Activated B cell treated with CpG ODN at 0.5 μM for 24 hours (primary cell): ENCODE measurements at regions not wholly inside any gene's neighbourhood (a gene's known extent, or its start where the extent isn't known, plus 50 kb on each side); places are given as distances from the start of the nearest gene placed in this dataset.

ENCODE experiments used
- ATAC-seq: fragments of 200-7000 bp; cut with Tn5 transposase; one replicate; pipeline ENCODE4 v1.10.0; 2021; ENCODE audit warnings: low read depth, mild to moderate bottlenecking, moderate library complexity
- CTCF ChIA-PET: fragments of 350-600 bp; sonication (Branson Sonifier 250); formaldehyde crosslinking; loops from one replicate; lab custom pipeline; 2021; ENCODE audit warnings: antibody characterized with exemption; lab: Charles Lee
- POLR2A ChIA-PET: fragments of 350-600 bp; sonication (Branson Sonifier 250); formaldehyde crosslinking; loops from one replicate; lab custom pipeline; 2021; ENCODE audit warnings: antibody characterized with exemption; lab: Charles Lee
- DNase-seq: peaks from one replicate; pipeline ENCODE4 v3.0.0; 2022
- H3K27ac Mint-ChIP-seq: one replicate; pipeline ENCODE4 v1.8.0; 2020; ENCODE audit warnings: mixed read lengths
- H3K27me3 Mint-ChIP-seq: one replicate; pipeline ENCODE4 v1.8.0; 2021; ENCODE audit warnings: mixed read lengths
- H3K36me3 Mint-ChIP-seq: one replicate; pipeline ENCODE4 v1.8.0; 2021; ENCODE audit warnings: low read depth, mixed read lengths
- H3K4me1 Mint-ChIP-seq: one replicate; pipeline ENCODE4 v1.8.0; 2021; ENCODE audit warnings: mixed read lengths
- H3K4me3 Mint-ChIP-seq: one replicate; pipeline ENCODE4 v1.8.0; 2020; ENCODE audit warnings: mild to moderate bottlenecking, mixed read lengths
- H3K9me3 Mint-ChIP-seq: one replicate; pipeline ENCODE4 v1.8.0; 2020; ENCODE audit warnings: mixed read lengths
- intact Hi-C: fragments of 100-400 bp; cut with micrococcal nuclease; formaldehyde crosslinking; loops from one replicate; pipeline ENCODE4 v1.15.1; 2024
- TF ChIP-seq, protein P1 (sequence below): fragments of 200-600 bp; IDR thresholded peaks from one replicate; pipeline ENCODE4 v1.8.0; 2022; ENCODE audit warnings: antibody characterized with exemption, mild to moderate bottlenecking

DNA sequence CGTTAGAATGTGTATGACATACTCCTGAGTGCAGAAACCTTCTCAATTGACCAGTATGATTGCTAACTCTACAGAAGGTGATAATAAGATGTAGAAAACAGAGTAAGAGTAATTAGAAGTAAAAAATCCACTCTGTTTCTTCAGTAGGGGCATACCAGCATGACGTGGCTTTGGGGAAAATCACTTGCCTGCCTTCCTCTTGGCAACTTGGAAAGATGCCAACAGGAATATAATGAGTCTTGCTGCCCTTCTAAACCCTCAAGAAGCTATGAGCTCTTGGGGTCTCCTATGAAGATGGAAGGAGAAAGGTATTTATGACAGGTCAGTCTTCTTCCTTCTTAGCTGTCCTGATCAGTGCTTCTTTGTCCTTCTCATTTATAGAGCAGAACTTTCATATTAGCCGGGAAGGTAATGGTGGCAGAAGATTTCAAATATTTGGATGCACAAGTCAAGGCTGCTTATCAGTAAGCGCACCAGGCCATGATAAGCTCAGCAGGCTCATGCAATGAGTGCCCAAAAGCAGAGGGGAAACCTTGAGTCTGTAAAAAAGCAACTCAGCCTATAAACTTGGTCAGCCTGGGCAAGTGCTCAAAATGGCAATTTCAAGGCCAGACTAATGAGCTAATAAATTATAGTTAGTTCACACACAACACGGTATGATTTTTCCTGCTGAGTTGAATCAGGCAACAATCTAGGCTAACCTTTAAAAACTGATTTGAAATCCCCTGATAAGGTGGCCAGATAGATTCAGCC, 69.7 kb upstream of the PPARGC1A start:
- POLR2A ChIA-PET: no interaction called here
- Mint-ChIP-seq H3K4me1 (no peaks in the 10 kb centered on the region), H3K4me3 (no peak overlapping the region), H3K9me3 (peaks cover 3% of the 10 kb centered on the region), H3K36me3 (no peaks in the 10 kb centered on the region), H3K27me3 (no peaks in the 10 kb centered on the region), H3K27ac (no peak overlapping the region)
- TF ChIP-seq, protein P1, sequence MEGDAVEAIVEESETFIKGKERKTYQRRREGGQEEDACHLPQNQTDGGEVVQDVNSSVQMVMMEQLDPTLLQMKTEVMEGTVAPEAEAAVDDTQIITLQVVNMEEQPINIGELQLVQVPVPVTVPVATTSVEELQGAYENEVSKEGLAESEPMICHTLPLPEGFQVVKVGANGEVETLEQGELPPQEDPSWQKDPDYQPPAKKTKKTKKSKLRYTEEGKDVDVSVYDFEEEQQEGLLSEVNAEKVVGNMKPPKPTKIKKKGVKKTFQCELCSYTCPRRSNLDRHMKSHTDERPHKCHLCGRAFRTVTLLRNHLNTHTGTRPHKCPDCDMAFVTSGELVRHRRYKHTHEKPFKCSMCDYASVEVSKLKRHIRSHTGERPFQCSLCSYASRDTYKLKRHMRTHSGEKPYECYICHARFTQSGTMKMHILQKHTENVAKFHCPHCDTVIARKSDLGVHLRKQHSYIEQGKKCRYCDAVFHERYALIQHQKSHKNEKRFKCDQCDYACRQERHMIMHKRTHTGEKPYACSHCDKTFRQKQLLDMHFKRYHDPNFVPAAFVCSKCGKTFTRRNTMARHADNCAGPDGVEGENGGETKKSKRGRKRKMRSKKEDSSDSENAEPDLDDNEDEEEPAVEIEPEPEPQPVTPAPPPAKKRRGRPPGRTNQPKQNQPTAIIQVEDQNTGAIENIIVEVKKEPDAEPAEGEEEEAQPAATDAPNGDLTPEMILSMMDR: no peak
- intact Hi-C loops: no loop called here
- DNase-seq (no peak), ATAC-seq (no peak)
- CTCF ChIA-PET: no interaction called here

DNA sequence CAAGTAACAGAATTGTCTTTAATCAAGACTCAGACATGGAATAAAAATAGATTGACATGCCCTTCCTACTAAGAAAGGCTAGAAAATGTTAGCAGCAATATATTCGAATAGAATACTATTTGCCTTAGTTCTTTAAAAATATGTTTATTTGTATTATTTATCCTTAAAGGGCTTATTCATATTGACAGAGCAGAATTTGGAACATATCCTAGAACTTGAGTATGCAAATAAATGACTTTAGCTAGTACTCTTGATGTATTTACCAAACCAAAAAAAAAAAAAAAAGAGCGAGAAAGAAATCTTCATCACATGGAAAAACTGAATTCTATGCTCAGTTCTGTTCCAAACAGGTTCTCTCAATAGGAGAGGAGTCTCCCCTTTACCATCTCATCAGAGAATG, 68.9 kb upstream of the PPARGC1A start:
- Mint-ChIP-seq H3K9me3 (no peaks in the 10 kb centered on the region), H3K4me3 (no peak overlapping the region), H3K36me3 (no peaks in the 10 kb centered on the region), H3K27me3 (no peaks in the 10 kb centered on the region), H3K4me1 (no peaks in the 10 kb centered on the region), H3K27ac (no peak overlapping the region)
- ChIA-PET POLR2A (no interaction called here), CTCF (no interaction called here)
- intact Hi-C loops: no loop called here
- TF ChIP-seq, protein P1: no peak
- DNase-seq: no peak
- ATAC-seq: no peak

DNA sequence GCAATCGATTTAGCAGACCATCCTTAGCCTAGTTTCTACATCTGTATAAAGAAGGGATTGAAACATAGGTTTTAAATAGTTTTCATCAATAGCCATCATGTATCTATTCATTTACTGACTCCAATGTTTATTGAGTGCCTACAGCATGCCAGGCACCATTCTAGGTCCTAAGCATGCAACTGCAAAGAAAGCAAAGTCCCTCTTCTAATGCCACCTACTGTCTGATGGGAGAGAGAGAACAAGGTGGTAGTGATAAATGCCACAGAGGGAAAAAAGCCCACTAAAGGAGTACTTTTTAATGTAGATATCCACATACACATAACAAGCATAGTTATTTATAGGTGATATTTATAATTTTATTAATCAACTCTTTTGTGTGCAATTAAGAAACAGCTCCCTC, 67.6 kb upstream of the PPARGC1A start:
- POLR2A ChIA-PET: no interaction called here
- intact Hi-C loops: no loop called here
- no peak overlapping the region for H3K27ac Mint-ChIP-seq
- CTCF ChIA-PET: no interaction called here
- H3K9me3 Mint-ChIP-seq: no peaks in the 10 kb centered on the region
- ATAC-seq (no peak), DNase-seq (no peak)
- H3K36me3 Mint-ChIP-seq: no peaks in the 10 kb centered on the region
- H3K4me1 Mint-ChIP-seq: no peaks in the 10 kb centered on the region
- no peaks in the 10 kb centered on the region for H3K27me3 Mint-ChIP-seq
- no peak overlapping the region for H3K4me3 Mint-ChIP-seq
- TF ChIP-seq, protein P1: no peak

DNA sequence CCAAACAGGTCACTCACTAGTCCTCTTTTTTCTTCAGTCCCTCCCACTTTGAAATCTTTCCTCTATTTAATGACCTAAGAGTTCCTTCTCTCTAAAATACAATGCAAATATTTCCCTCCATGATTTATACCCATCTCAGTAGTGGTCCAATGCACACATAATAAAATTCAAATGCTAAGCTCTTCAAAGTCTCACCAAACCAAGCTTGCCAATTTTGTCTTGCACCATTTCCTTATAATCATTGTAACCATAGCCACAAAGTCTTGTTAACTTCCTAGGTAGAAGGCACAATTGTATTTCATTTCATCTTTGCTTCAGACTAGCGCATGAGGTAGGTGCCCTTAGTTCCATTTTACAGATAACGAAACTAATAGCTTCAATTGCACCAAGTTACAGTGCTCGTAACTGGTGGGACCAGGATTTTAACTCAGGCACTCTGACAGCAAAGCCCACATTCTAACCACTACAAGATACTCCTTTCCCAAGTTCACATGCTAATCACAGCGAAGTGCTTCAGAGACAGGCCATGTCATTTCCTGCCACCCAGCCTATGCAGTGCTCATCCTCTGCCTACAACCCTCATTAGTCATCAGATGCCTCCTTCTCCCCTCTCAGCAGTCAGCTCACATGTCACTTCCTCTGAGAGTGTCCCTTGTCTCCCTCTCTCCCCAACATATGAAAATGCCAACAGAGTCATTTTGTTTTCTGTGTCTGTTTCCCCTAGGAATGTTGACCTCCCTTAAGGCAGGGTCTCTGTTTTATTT, 66.9 kb upstream of the PPARGC1A start:
- H3K27me3 Mint-ChIP-seq: no peaks in the 10 kb centered on the region
- no peaks in the 10 kb centered on the region for H3K9me3 Mint-ChIP-seq
- H3K27ac Mint-ChIP-seq: no peak overlapping the region
- TF ChIP-seq, protein P1: no peak
- H3K36me3 Mint-ChIP-seq: no peaks in the 10 kb centered on the region
- ChIA-PET CTCF (no interaction called here), POLR2A (no interaction called here)
- intact Hi-C loops: no loop called here
- ATAC-seq: no peak
- no peaks in the 10 kb centered on the region for H3K4me1 Mint-ChIP-seq
- H3K4me3 Mint-ChIP-seq: no peak overlapping the region
- no peak for DNase-seq

DNA sequence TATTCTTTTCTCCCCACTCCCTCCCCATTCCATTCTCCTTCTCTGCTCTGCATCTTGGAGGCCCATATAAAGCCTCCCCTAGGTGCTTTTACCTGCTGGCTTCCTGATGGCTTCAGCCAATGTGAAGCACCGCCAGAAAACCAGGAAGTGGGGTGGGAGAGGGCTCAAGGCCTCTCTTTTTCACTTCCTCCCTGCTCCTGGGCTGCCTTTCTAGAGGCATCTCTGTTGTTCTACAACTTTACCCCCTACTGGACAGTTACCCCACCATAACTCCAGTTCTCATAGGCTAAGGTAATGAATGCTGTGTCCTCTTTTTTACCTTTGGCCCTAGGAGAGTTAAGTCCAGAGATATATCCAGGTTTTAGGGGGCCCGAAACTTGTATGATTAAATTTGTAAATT, 62.4 kb upstream of the PPARGC1A start:
- TF ChIP-seq, protein P1: no peak
- no peaks in the 10 kb centered on the region for H3K27me3 Mint-ChIP-seq
- intact Hi-C loops: no loop called here
- no peaks in the 10 kb centered on the region for H3K36me3 Mint-ChIP-seq
- POLR2A ChIA-PET: no interaction called here
- DNase-seq (no peak), ATAC-seq (no peak)
- peaks cover 2% of the 10 kb centered on the region for H3K9me3 Mint-ChIP-seq
- H3K4me1 Mint-ChIP-seq: no peaks in the 10 kb centered on the region
- CTCF ChIA-PET: no interaction called here
- H3K27ac Mint-ChIP-seq: no peak overlapping the region
- no peak overlapping the region for H3K4me3 Mint-ChIP-seq
